HCT116 (cell line): ENCODE measurements at regions not wholly inside any gene's neighbourhood (a gene's known extent, or its start where the extent isn't known, plus 50 kb on each side); places are given as distances from the start of the nearest gene placed in this dataset.

ENCODE experiments used
- ATAC-seq: fragments of 200-7000 bp; cut with Tn5 transposase; 2 replicates; pipeline ENCODE4 v1.9.1; 2020; ENCODE audit warnings: mild to moderate bottlenecking, moderate library complexity
- BruUV-seq: library from RNA; stranded (reverse); fragments of 400-500 nt; replicated peaks from 2 replicates; lab custom pipeline; 2021; lab: Mats Ljungman, UMichigan
- CTCF ChIA-PET: fragments of 300-600 bp; sonication (Branson Sonifier 250); formaldehyde crosslinking; loops from one replicate; lab custom pipeline; 2021; ENCODE audit warnings: antibody characterized with exemption; lab: Charles Lee
- POLR2A ChIA-PET: fragments of 300-600, 350-600 bp; sonication (Branson Sonifier 250); formaldehyde crosslinking; loops from one replicate; lab custom pipeline; 2021; ENCODE audit warnings: antibody characterized with exemption; lab: Charles Lee
- RAD21 ChIA-PET, 2 experiments: fragments of 300-600 bp; sonication (Branson Sonifier 250); formaldehyde crosslinking; loops; one replicate each; lab custom pipeline; 2023; ENCODE audit warnings: low total read pairs in 2 of 2; ENCODE audit not compliant: uncharacterized antibody in 2 of 2, unreplicated experiment in 2 of 2, low non-redundant PET in 1 of 2; lab: Charles Lee
- DNase-seq: peaks from one replicate; pipeline ENCODE4 v3.0.0-alpha.2; 2010; ENCODE audit warnings: low read depth, low spot score
- H2AFZ ChIP-seq: fragments of 200-600 bp; shearing (Covaris generic), sonication (generic); 2 replicates; pipeline ENCODE4 v1.6.1; 2017; ENCODE audit warnings: low read depth, mixed run types, mixed read lengths, antibody characterized with exemption, low read length; ENCODE audit not compliant: poor library complexity, severe bottlenecking
- H3K27ac ChIP-seq: 2 replicates; pipeline ENCODE4 v1.5.1; 2012; ENCODE audit warnings: low read depth, low read length
- H3K27me3 ChIP-seq: fragments of 200-600 bp; sonication (generic); 2 replicates; pipeline ENCODE4 v1.6.1; 2016; ENCODE audit warnings: mixed run types, low read length, mixed read lengths; ENCODE audit not compliant: insufficient read depth
- H3K36me3 ChIP-seq, 2 experiments: fragments of 200-500 bp in 1 of 2; fragments of 200-600 bp in 1 of 2; sonication (Bioruptor generic) in 1 of 2; sonication (generic) in 1 of 2; 2 replicates each; pipeline versions ENCODE4 v1.5.1 to v1.6.1; 2014 to 2016; ENCODE audit warnings: low read length in 2 of 2, inconsistent platforms in 1 of 2, mixed read lengths in 1 of 2, mixed run types in 1 of 2; ENCODE audit not compliant: insufficient read depth in 2 of 2, control insufficient read depth in 1 of 2
- H3K4me1 ChIP-seq, 2 experiments: fragments of 200-600 bp in 1 of 2; sonication (generic) in 1 of 2; 2 replicates each; pipeline versions ENCODE4 v1.5.1 to v1.6.1; 2012 to 2017; ENCODE audit warnings: low read length in 2 of 2, inconsistent platforms in 1 of 2, mild to moderate bottlenecking in 1 of 2, mixed read lengths in 1 of 2, mixed run types in 1 of 2, moderate library complexity in 1 of 2; ENCODE audit not compliant: insufficient read depth in 2 of 2, control insufficient read depth in 1 of 2
- H3K4me2 ChIP-seq: fragments of 200-600 bp; sonication (generic); 2 replicates; pipeline ENCODE4 v1.6.1; 2017; ENCODE audit warnings: mixed run types, low read length, mixed read lengths
- H3K4me3 ChIP-seq, 2 experiments: fragments of 200-600 bp in 1 of 2; sonication (generic) in 1 of 2; replicated peaks in 1 of 2; 2 replicates each; pipeline ENCODE4 v1.5.1; 2011 to 2016; ENCODE audit warnings: low read length in 2 of 2, control low read depth in 1 of 2, low read depth in 1 of 2, mild to moderate bottlenecking in 1 of 2, mixed read lengths in 1 of 2, mixed run types in 1 of 2
- H3K79me2 ChIP-seq: fragments of 200-600 bp; sonication (generic); 2 replicates; pipeline ENCODE4 v1.6.1; 2017; ENCODE audit warnings: mild to moderate bottlenecking, mixed run types, low read length, moderate library complexity, mixed read lengths; ENCODE audit not compliant: insufficient read depth
- H3K9ac ChIP-seq: fragments of 200-600 bp; sonication (generic); 2 replicates; pipeline ENCODE4 v1.6.1; 2016; ENCODE audit warnings: low read length, mixed read lengths
- H3K9me2 ChIP-seq: fragments of 200-600 bp; sonication (generic), shearing (Covaris generic); 2 replicates; pipeline ENCODE4 v1.6.1; 2017; ENCODE audit warnings: mixed run types, mild to moderate bottlenecking, moderate library complexity; ENCODE audit not compliant: insufficient read depth
- H3K9me3 ChIP-seq, 2 experiments: fragments of 200-500 bp in 1 of 2; fragments of 200-600 bp in 1 of 2; sonication (Bioruptor generic) in 1 of 2; sonication (generic) in 1 of 2; 2 replicates each; pipeline ENCODE4 v1.6.1; 2014 to 2017; ENCODE audit warnings: low read length in 2 of 2, mixed read lengths in 2 of 2, inconsistent platforms in 1 of 2, low read depth in 1 of 2, mild to moderate bottlenecking in 1 of 2, mixed run types in 1 of 2, moderate library complexity in 1 of 2; ENCODE audit not compliant: control insufficient read depth in 1 of 2, insufficient read depth in 1 of 2
- H4K20me1 ChIP-seq: fragments of 200-600 bp; sonication (generic), shearing (Covaris generic); 2 replicates; pipeline ENCODE4 v1.6.1; 2017; ENCODE audit warnings: mixed run types, mild to moderate bottlenecking, moderate library complexity; ENCODE audit not compliant: insufficient read depth
- CBX3 ChIP-seq: IDR thresholded peaks from 2 replicates; pipeline ENCODE4 v1.6.1; 2012; ENCODE audit warnings: low read depth
- CEBPB ChIP-seq: IDR thresholded peaks from 2 replicates; pipeline ENCODE4 v1.6.1; 2012; ENCODE audit warnings: low read depth
- JUND ChIP-seq: IDR thresholded peaks from 2 replicates; pipeline ENCODE4 v1.6.1; 2012
- MAX ChIP-seq: IDR thresholded peaks from 2 replicates; pipeline ENCODE4 v1.6.1; 2012
- POLR2A ChIP-seq: IDR thresholded peaks from 2 replicates; pipeline ENCODE4 v1.7.0; 2011; ENCODE audit warnings: borderline replicate concordance; ENCODE audit not compliant: insufficient read depth, insufficient read length; ENCODE audit errors: extremely low read depth
- POLR2AphosphoS5 ChIP-seq: IDR thresholded peaks from 2 replicates; pipeline ENCODE4 v1.6.1; 2011; ENCODE audit warnings: mild to moderate bottlenecking, low read depth, low read length, moderate library complexity
- SIN3A ChIP-seq: IDR thresholded peaks from 2 replicates; pipeline ENCODE4 v1.6.1; 2012; ENCODE audit warnings: low read depth
- SRF ChIP-seq: IDR thresholded peaks from 2 replicates; pipeline ENCODE4 v1.6.1; 2012; ENCODE audit warnings: low read depth
- YY1 ChIP-seq: IDR thresholded peaks from 2 replicates; pipeline ENCODE4 v1.6.1; 2011; ENCODE audit warnings: low read length, low read depth, moderate library complexity, mild to moderate bottlenecking; ENCODE audit not compliant: insufficient replicate concordance; ENCODE audit errors: extremely low read depth
- intact Hi-C: fragments of 100-400 bp; cut with micrococcal nuclease; formaldehyde crosslinking; loops from 2 replicates; pipeline ENCODE4 v1.10.0; 2022
- TF ChIP-seq, protein P1 (sequence below): IDR thresholded peaks from 2 replicates; pipeline ENCODE4 v1.6.1; 2012
- TF ChIP-seq, protein P2 (sequence below): IDR thresholded peaks from 2 replicates; pipeline ENCODE4 v1.6.1; 2011; ENCODE audit warnings: mild to moderate bottlenecking, low read length, moderate library complexity; ENCODE audit not compliant: insufficient replicate concordance; ENCODE audit errors: extremely low read depth
- TF ChIP-seq, protein P3 (sequence below): IDR thresholded peaks from 2 replicates; pipeline ENCODE4 v1.6.1; 2012; ENCODE audit warnings: low read depth

DNA sequence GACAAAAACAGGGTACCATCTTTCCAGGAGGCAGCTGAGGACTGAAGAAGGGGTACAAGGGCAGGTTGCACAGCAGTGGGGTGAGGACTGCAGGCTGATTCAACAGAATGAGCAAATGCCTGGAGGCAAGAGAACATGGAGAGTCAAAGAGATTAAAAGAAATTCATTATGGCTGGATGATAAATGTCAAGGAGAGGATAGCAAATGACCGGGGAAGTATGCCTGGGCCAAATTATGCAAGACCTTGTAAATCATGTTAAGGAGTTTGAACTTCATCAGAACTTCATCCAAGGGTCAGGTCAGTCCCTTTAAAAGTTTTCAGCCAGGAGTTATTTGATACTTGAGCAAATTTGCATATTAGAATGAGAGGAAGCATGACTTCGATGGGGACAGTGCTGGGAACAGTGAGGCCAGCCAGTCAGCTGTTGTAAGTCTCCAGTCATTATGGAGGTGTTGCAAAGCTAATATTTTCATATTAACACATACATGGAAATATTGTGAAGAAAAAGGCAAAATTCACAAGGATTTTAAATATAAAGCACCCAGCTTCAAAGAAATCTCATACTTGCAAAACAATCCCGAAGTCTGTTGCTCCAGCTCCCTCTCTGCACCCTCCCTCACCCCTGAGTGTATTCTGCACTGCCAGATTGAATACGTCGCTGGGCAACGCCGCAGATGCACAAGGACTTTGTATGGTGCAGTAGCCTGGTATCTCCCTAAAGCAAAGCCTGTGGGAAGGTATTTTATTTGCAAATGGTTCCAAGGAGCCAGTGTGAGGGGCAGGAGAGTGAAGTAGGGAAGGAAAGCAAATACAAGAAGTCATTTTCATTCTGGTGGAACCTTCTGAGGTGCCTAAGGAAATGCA, 509.8 kb upstream of the TLE4 start:
- H3K4me3 ChIP-seq = no peak overlapping the region
- CTCF ChIA-PET = no interaction called here
- H3K27ac ChIP-seq = no peak overlapping the region
- H2AFZ ChIP-seq = no peak overlapping the region
- no peaks in the 10 kb centered on the region; a peak in 1 of 4 replicates for H3K4me1 ChIP-seq
- no peak overlapping the region for H3K4me2 ChIP-seq
- no peaks in the 10 kb centered on the region for H3K79me2 ChIP-seq
- TF ChIP-seq CBX3 (no peak), SRF (no peak), JUND (no peak), POLR2AphosphoS5 (no peak), SIN3A (no peak), MAX (no peak), YY1 (no peak), POLR2A (no peak), CEBPB (no peak)
- TF ChIP-seq, protein P1, sequence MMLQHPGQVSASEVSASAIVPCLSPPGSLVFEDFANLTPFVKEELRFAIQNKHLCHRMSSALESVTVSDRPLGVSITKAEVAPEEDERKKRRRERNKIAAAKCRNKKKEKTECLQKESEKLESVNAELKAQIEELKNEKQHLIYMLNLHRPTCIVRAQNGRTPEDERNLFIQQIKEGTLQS = no peak
- TF ChIP-seq, protein P2, sequence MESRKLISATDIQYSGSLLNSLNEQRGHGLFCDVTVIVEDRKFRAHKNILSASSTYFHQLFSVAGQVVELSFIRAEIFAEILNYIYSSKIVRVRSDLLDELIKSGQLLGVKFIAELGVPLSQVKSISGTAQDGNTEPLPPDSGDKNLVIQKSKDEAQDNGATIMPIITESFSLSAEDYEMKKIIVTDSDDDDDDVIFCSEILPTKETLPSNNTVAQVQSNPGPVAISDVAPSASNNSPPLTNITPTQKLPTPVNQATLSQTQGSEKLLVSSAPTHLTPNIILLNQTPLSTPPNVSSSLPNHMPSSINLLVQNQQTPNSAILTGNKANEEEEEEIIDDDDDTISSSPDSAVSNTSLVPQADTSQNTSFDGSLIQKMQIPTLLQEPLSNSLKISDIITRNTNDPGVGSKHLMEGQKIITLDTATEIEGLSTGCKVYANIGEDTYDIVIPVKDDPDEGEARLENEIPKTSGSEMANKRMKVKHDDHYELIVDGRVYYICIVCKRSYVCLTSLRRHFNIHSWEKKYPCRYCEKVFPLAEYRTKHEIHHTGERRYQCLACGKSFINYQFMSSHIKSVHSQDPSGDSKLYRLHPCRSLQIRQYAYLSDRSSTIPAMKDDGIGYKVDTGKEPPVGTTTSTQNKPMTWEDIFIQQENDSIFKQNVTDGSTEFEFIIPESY = no peak
- TF ChIP-seq, protein P3, sequence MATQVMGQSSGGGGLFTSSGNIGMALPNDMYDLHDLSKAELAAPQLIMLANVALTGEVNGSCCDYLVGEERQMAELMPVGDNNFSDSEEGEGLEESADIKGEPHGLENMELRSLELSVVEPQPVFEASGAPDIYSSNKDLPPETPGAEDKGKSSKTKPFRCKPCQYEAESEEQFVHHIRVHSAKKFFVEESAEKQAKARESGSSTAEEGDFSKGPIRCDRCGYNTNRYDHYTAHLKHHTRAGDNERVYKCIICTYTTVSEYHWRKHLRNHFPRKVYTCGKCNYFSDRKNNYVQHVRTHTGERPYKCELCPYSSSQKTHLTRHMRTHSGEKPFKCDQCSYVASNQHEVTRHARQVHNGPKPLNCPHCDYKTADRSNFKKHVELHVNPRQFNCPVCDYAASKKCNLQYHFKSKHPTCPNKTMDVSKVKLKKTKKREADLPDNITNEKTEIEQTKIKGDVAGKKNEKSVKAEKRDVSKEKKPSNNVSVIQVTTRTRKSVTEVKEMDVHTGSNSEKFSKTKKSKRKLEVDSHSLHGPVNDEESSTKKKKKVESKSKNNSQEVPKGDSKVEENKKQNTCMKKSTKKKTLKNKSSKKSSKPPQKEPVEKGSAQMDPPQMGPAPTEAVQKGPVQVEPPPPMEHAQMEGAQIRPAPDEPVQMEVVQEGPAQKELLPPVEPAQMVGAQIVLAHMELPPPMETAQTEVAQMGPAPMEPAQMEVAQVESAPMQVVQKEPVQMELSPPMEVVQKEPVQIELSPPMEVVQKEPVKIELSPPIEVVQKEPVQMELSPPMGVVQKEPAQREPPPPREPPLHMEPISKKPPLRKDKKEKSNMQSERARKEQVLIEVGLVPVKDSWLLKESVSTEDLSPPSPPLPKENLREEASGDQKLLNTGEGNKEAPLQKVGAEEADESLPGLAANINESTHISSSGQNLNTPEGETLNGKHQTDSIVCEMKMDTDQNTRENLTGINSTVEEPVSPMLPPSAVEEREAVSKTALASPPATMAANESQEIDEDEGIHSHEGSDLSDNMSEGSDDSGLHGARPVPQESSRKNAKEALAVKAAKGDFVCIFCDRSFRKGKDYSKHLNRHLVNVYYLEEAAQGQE = no peak
- H3K36me3 ChIP-seq = no peaks in the 10 kb centered on the region
- POLR2A ChIA-PET = no interaction called here
- no peaks in the 10 kb centered on the region for H4K20me1 ChIP-seq
- H3K9ac ChIP-seq = no peak overlapping the region
- BruUV-seq = no TSS peak
- intact Hi-C loops = no loop called here
- RAD21 ChIA-PET = no interaction called here
- DNase-seq = no peak
- H3K27me3 ChIP-seq = no peaks in the 10 kb centered on the region
- no peak for ATAC-seq
- H3K9me3 ChIP-seq = no peaks in the 10 kb centered on the region
- no peaks in the 10 kb centered on the region for H3K9me2 ChIP-seq
